Muscle of back (tissue), 3 donors: ENCODE measurements at regions not wholly inside any gene's neighbourhood (a gene's known extent, or its start where the extent isn't known, plus 50 kb on each side); places are given as distances from the start of the nearest gene placed in this dataset.

Experiments used
- DNase-seq, 3 donors: peaks; one replicate each; pipeline versions ENCODE4 v3.0.0 to v3.0.0-alpha.2; 2013

- peak in 1 of 3 donors; percentile 11 for DNase-seq
Observed at GRCh38 chr14:98227000-98227726, 1044.8 kb downstream of the BCL11B start.

- no peak for DNase-seq
Observed at GRCh38 chr14:98227727-98228111, 1044.3 kb downstream of the BCL11B start.

- peak in 1 of 3 donors; percentile 28 for DNase-seq
Observed at GRCh38 chr14:98229656-98230366, 1042.2 kb downstream of the BCL11B start.

- DNase-seq = peak in 1 of 3 donors; percentile 11
Observed at GRCh38 chr14:98230411-98230810, 1041.6 kb downstream of the BCL11B start.

GRCh38 chr14:98231210-98231609 lies 1040.8 kb downstream of the BCL11B start:
- no peak for DNase-seq

GRCh38 chr14:98233656-98234055 lies 1038.3 kb downstream of the BCL11B start:
- no peak for DNase-seq

GRCh38 chr14:98234208-98234607 lies 1037.8 kb downstream of the BCL11B start:
- peak in 1 of 3 donors; percentile 9 for DNase-seq

GRCh38 chr14:98236314-98236713 lies 1035.7 kb downstream of the BCL11B start:
- DNase-seq = no peak

GRCh38 chr14:98237939-98238338 lies 1034.1 kb downstream of the BCL11B start:
- DNase-seq = no peak

GRCh38 chr14:98240376-98240775 lies 1031.6 kb downstream of the BCL11B start:
- no peak for DNase-seq

GRCh38 chr14:98242903-98243302 lies 1029.1 kb downstream of the BCL11B start:
- DNase-seq = no peak

- DNase-seq = no peak
Observed at GRCh38 chr14:98243332-98243731, 1028.7 kb downstream of the BCL11B start.

GRCh38 chr14:98244162-98244948 lies 1027.6 kb downstream of the BCL11B start:
- DNase-seq = peak in 1 of 3 donors; percentile 14

GRCh38 chr14:98244966-98245569 lies 1026.9 kb downstream of the BCL11B start:
- peak in 1 of 3 donors; percentile 4 for DNase-seq

- no peak for DNase-seq
Observed at GRCh38 chr14:98249057-98249456, 1022.9 kb downstream of the BCL11B start.

GRCh38 chr14:98249476-98249875 lies 1022.5 kb downstream of the BCL11B start:
- DNase-seq = no peak

- peak in 2 of 3 donors; percentile 3 to 9 for DNase-seq
Observed at GRCh38 chr14:98252820-98253219, 1019.2 kb downstream of the BCL11B start.

- peak in 2 of 3 donors; percentile 5 to 13 for DNase-seq
Observed at GRCh38 chr14:98259881-98260280, 1012.1 kb downstream of the BCL11B start.

- DNase-seq = no peak
Observed at GRCh38 chr14:98262566-98262965, 1009.4 kb downstream of the BCL11B start.

- DNase-seq = no peak
Observed at GRCh38 chr14:98269533-98269932, 1002.5 kb downstream of the BCL11B start.

- DNase-seq = no peak
Observed at GRCh38 chr14:98270201-98270600, 1001.8 kb downstream of the BCL11B start.

- DNase-seq = no peak
Observed at GRCh38 chr14:98274596-98274995, 997.4 kb downstream of the BCL11B start.
